K562 (cell line): ENCODE measurements at regions not wholly inside any gene's neighbourhood (a gene's known extent, or its start where the extent isn't known, plus 50 kb on each side); places are given as distances from the start of the nearest gene placed in this dataset.

Experiments
- CTCF ChIP-seq, 3 experiments: IDR thresholded peaks in 2 of 3; conservative IDR thresholded peaks in 1 of 3; 2 replicates each; pipeline ENCODE4 v1.5.1; 2011 to 2012; ENCODE audit warnings: low read length in 3 of 3, mild to moderate bottlenecking in 3 of 3, control low read depth in 2 of 3, improper control_type of control experiment in 1 of 3, inconsistent platforms in 1 of 3, low read depth in 1 of 3, mixed read lengths in 1 of 3, moderate library complexity in 1 of 3; ENCODE audit not compliant: insufficient read depth in 2 of 3
- EP300 ChIP-seq: IDR thresholded peaks from 2 replicates; pipeline ENCODE4 v1.6.1; 2012; ENCODE audit warnings: low read length, improper control_type of control experiment
- EZH2 ChIP-seq: IDR thresholded peaks from 2 replicates; pipeline ENCODE4 v1.6.1; 2012; ENCODE audit warnings: low read depth, mild to moderate bottlenecking, inconsistent platforms, low read length, borderline replicate concordance
- HDAC2 ChIP-seq: fragments of 450-650 bp; IDR thresholded peaks from 2 replicates; pipeline ENCODE4 v1.6.1; 2016; ENCODE audit warnings: mild to moderate bottlenecking
- HIVEP1 ChIP-seq: fragments of 250-450 bp; sonication (Bioruptor Pico); IDR thresholded peaks from 2 replicates; pipeline ENCODE4 v1.4.0; 2020; ENCODE audit warnings: mild to moderate bottlenecking
- MAZ ChIP-seq, 2 experiments: fragments of 450-650 bp in 1 of 2; sonication (generic) in 1 of 2; formaldehyde crosslinking; IDR thresholded peaks in 1 of 2; conservative IDR thresholded peaks in 1 of 2; 2 replicates each; pipeline versions ENCODE4 v1.4.0 to v1.5.0; 2020; ENCODE audit warnings: mild to moderate bottlenecking in 1 of 2, missing genetic modification reagents in 1 of 2
- POLR2A ChIP-seq: fragments of 450-650 bp; conservative IDR thresholded peaks from 2 replicates; pipeline ENCODE4 v1.6.1; 2016
- POLR2AphosphoS2 ChIP-seq: IDR thresholded peaks from 2 replicates; pipeline ENCODE4 v1.6.1; 2012; ENCODE audit warnings: low read length, improper control_type of control experiment
- RBBP5 ChIP-seq: fragments of 200-600 bp; sonication (generic); IDR thresholded peaks from 2 replicates; pipeline ENCODE4 v1.6.1; 2012; ENCODE audit warnings: borderline replicate concordance, mild to moderate bottlenecking, low read length, control low read depth, inconsistent platforms; ENCODE audit not compliant: insufficient read depth, poor library complexity, severe bottlenecking
- TCF7 ChIP-seq: sonication (generic); IDR thresholded peaks from 2 replicates; pipeline ENCODE4 v1.6.1; 2016; ENCODE audit warnings: antibody characterized with exemption, borderline replicate concordance
- TFAP4 ChIP-seq: sonication (generic); formaldehyde crosslinking; IDR thresholded peaks from 2 replicates; pipeline ENCODE4 v1.8.0; 2022; ENCODE audit warnings: missing genetic modification reagents, mild to moderate bottlenecking, moderate library complexity, borderline replicate concordance
- ZNF143 ChIP-seq: sonication (generic); formaldehyde crosslinking; IDR thresholded peaks from 2 replicates; pipeline ENCODE4 v1.9.0; 2022; ENCODE audit warnings: mild to moderate bottlenecking, missing genetic modification reagents
- ZNF644 ChIP-seq: fragments of 200-800 bp; sonication (Bioruptor generic); IDR thresholded peaks from 2 replicates; pipeline ENCODE4 v1.6.1; 2016; ENCODE audit warnings: low read depth, missing genetic modification characterization, missing compliant biosample characterization

DNA sequence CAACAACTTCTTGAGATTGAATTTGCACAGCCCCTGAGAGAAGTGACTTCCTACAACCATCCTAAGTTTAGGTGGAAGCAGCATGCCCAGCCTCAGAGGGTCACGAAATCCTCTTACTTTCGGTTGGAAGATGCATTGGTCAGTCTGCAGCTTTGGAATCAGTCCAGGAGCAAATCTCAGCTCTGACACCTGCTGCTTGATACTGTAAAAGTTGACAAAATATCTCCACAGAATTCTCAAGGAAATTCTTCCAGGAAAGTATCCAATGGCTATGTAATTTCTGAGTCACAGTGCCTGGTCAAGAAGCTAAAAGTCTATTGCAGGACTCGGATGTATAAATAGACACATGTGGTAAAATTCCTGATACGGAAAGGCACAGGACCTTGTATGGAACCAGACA, 414.5 kb upstream of the GYPC start:
- TF ChIP-seq TFAP4 (no peak), ZNF644 (no peak), POLR2AphosphoS2 (no peak), CTCF (IDR thresholded peaks at IDR 0.05 in 2 of 3, conservative IDR thresholded peaks at IDR 0.05 in 1 of 3; ENCODE audit: insufficient read depth in 2 of 3, low read depth in 1 of 3, low read length in 3 of 3) (no peak), ZNF143 (CRISPR knock-in tag) (no peak), EZH2 (no peak), EP300 (no peak), MAZ (CRISPR knock-in tag; conservative IDR thresholded peaks at IDR 0.05 in 1 of 2, IDR thresholded peaks at IDR 0.05 in 1 of 2) (no peak), TCF7 (no peak), RBBP5 (no peak), HIVEP1 (CRISPR knock-in tag) (no peak), HDAC2 (no peak), POLR2A (no peak)
